Mesendoderm (in vitro differentiated cells): ENCODE measurements at regions not wholly inside any gene's neighbourhood (a gene's known extent, or its start where the extent isn't known, plus 50 kb on each side); places are given as distances from the start of the nearest gene placed in this dataset.

Source experiments
- DNase-seq: peaks from one replicate; pipeline ENCODE4 v3.0.0; 2013
- H2AK5ac ChIP-seq: 2 replicates; pipeline ENCODE4 v1.6.1; 2013; ENCODE audit warnings: low read length, inconsistent platforms
- H2BK120ac ChIP-seq: 2 replicates; pipeline ENCODE4 v1.6.1; 2013; ENCODE audit warnings: low read depth, mild to moderate bottlenecking, low read length, moderate library complexity, mixed read lengths
- H2BK15ac ChIP-seq: replicated peaks from 2 replicates; pipeline ENCODE4 v1.6.1; 2013; ENCODE audit warnings: low read depth, mild to moderate bottlenecking, moderate library complexity
- H2BK5ac ChIP-seq: 2 replicates; pipeline ENCODE4 v1.6.1; 2013; ENCODE audit warnings: low read length, inconsistent platforms
- H3K18ac ChIP-seq: 2 replicates; pipeline ENCODE4 v1.6.1; 2013; ENCODE audit warnings: mild to moderate bottlenecking, low read length, mixed read lengths
- H3K23ac ChIP-seq: one replicate; pipeline ENCODE4 v1.6.1; 2013; ENCODE audit warnings: low read length
- H3K27ac ChIP-seq: 2 replicates; pipeline ENCODE4 v1.5.1; 2013; ENCODE audit warnings: low read depth, mild to moderate bottlenecking, inconsistent platforms, low read length, moderate library complexity
- H3K27me3 ChIP-seq: 2 replicates; pipeline ENCODE4 v1.6.1; 2013; ENCODE audit warnings: low read length, control low read depth, mild to moderate bottlenecking, inconsistent platforms; ENCODE audit not compliant: insufficient read depth, poor library complexity
- H3K36me3 ChIP-seq: 2 replicates; pipeline ENCODE4 v1.6.1; 2013; ENCODE audit warnings: low read length, inconsistent platforms; ENCODE audit not compliant: control insufficient read depth, insufficient read depth
- H3K4ac ChIP-seq: one replicate; pipeline ENCODE4 v1.6.1; 2013; ENCODE audit warnings: low read depth, mild to moderate bottlenecking, low read length, moderate library complexity
- H3K4me1 ChIP-seq: 2 replicates; pipeline ENCODE4 v1.6.1; 2013; ENCODE audit warnings: low read depth, low read length, inconsistent platforms; ENCODE audit not compliant: control insufficient read depth
- H3K4me2 ChIP-seq: 2 replicates; pipeline ENCODE4 v1.6.1; 2013; ENCODE audit warnings: low read length
- H3K4me3 ChIP-seq: 2 replicates; pipeline ENCODE4 v1.5.1; 2013; ENCODE audit warnings: mild to moderate bottlenecking, low read length
- H3K56ac ChIP-seq: one replicate; pipeline ENCODE4 v1.6.1; 2013; ENCODE audit warnings: low read length
- H3K79me1 ChIP-seq: 2 replicates; pipeline ENCODE4 v1.6.1; 2013; ENCODE audit warnings: low read length, inconsistent platforms
- H3K79me2 ChIP-seq: 2 replicates; pipeline ENCODE4 v1.6.1; 2013; ENCODE audit warnings: mild to moderate bottlenecking, low read length; ENCODE audit not compliant: control insufficient read depth, insufficient read depth
- H3K9ac ChIP-seq: 2 replicates; pipeline ENCODE4 v1.6.1; 2013; ENCODE audit warnings: low read length, inconsistent platforms
- H4K5ac ChIP-seq: one replicate; pipeline ENCODE4 v1.6.1; 2013; ENCODE audit warnings: low read length
- H4K8ac ChIP-seq: one replicate; pipeline ENCODE4 v1.6.1; 2013; ENCODE audit warnings: low read depth, mild to moderate bottlenecking, control low read depth, low read length, moderate library complexity
- WGBS: extraction: QIAGEN DNeasy Blood & Tissue Kit; methylation state at CpG from one replicate; pipeline ENCODE4 v1.1.7; 2013; ENCODE audit warnings: low lambda C conversion rate, missing lambda C conversion rate; ENCODE audit not compliant: insufficient coverage; ENCODE audit errors: extremely low coverage; 5-methylcytosine and 5-hydroxymethylcytosine counted together

DNA sequence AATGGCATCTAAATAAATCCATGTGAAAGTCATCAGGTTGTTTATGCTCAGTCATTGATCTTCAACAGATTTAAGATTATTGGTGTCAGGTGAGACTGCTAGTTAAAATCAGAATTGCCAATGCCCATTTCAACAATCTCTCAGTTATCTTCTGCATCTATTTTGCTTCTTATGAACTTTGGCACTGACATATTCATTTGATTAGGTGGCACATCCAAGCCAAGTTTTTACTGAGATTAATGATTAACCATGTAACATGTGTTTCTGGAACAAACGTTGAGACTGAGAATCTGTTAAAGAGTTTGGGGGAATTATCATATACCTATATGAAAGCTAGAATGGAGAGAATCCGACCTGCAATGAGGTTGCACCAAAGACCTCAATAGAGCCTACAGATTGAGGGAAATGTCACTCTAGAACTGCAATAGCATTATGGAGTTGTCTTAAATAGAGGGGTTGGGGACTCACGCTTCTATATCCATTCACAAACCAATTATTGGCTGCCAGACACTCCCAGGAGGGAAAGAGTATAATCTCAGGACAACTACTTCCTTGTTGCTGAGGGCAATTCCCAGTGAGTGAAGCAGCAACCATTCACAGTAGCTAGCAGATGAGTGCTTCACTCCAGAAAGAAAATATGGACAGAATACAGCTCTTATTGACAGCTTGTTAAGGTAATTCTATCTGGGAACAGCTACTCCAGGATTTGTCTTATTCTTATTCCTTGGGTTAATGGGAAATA is 891.3 kb downstream of the SQOR start:
- Histone ChIP-seq H3K4me3 (no peak overlapping the region), H3K4me2 (no peak overlapping the region), H3K18ac (no peak overlapping the region), H3K56ac (no peak overlapping the region), H3K9ac (no peak overlapping the region), H3K79me1 (no peaks in the 10 kb centered on the region), H3K36me3 (no peaks in the 10 kb centered on the region), H3K23ac (no peak overlapping the region), H4K8ac (no peak overlapping the region), H2AK5ac (no peak overlapping the region), H2BK5ac (no peak overlapping the region), H3K79me2 (no peaks in the 10 kb centered on the region), H3K27ac (no peak overlapping the region), H2BK15ac (no peak overlapping the region), H3K27me3 (no peaks in the 10 kb centered on the region), H2BK120ac (no peak overlapping the region), H3K4ac (no peak overlapping the region), H3K4me1 (no peaks in the 10 kb centered on the region), H4K5ac (no peak overlapping the region)
- no peak for DNase-seq
- WGBS = no CpG with 5 or more reads among the region's 3 CpGs

DNA sequence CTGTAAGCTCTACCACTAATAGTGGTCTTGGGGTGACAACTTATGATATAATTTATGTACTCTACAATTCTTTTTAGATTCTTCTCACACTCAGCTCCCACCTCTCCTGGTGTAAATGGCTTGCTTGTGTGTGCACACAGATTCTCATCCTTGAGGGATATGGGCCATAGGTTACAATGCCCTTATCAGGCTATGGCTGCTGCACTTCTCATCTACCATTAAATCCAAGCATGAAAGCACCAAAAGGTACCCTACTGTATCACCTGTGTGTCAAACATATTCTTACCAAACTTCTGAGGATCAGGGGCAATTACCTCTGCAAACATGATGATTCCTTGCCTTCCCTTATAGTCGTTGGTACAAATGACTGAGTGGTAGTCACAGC is 891.9 kb downstream of the SQOR start:
- Histone ChIP-seq H3K4me1 (no peaks in the 10 kb centered on the region), H3K9ac (no peak overlapping the region), H2BK5ac (no peak overlapping the region), H3K27ac (no peak overlapping the region), H2BK120ac (no peak overlapping the region), H3K79me1 (no peaks in the 10 kb centered on the region), H3K36me3 (no peaks in the 10 kb centered on the region), H3K4me2 (no peak overlapping the region), H3K79me2 (no peaks in the 10 kb centered on the region), H3K4me3 (no peak overlapping the region), H2AK5ac (no peak overlapping the region), H4K5ac (no peak overlapping the region), H3K4ac (no peak overlapping the region), H3K56ac (no peak overlapping the region), H2BK15ac (no peak overlapping the region), H4K8ac (no peak overlapping the region), H3K27me3 (no peaks in the 10 kb centered on the region), H3K23ac (no peak overlapping the region), H3K18ac (no peak overlapping the region)
- no peak for DNase-seq
- WGBS = no CpG with 5 or more reads among the region's 1 CpG

- no peaks in the 10 kb centered on the region for H3K36me3 ChIP-seq
- H3K4me1 ChIP-seq = no peaks in the 10 kb centered on the region
- DNase-seq = no peak
- no peak overlapping the region for H2BK5ac ChIP-seq
- no peak overlapping the region for H3K56ac ChIP-seq
- H3K79me1 ChIP-seq = no peaks in the 10 kb centered on the region
- H3K79me2 ChIP-seq = no peaks in the 10 kb centered on the region
- H3K27ac ChIP-seq = no peak overlapping the region
- no peak overlapping the region for H3K4me3 ChIP-seq
- no peaks in the 10 kb centered on the region for H3K27me3 ChIP-seq
- no peak overlapping the region for H2AK5ac ChIP-seq
- no peak overlapping the region for H3K18ac ChIP-seq
- no peak overlapping the region for H4K5ac ChIP-seq
- H2BK15ac ChIP-seq = no peak overlapping the region
- no CpG with 5 or more reads among the region's 1 CpG for WGBS
- no peak overlapping the region for H3K23ac ChIP-seq
- no peak overlapping the region for H3K4me2 ChIP-seq
- no peak overlapping the region for H3K9ac ChIP-seq
- no peak overlapping the region for H2BK120ac ChIP-seq
- H3K4ac ChIP-seq = no peak overlapping the region
- H4K8ac ChIP-seq = no peak overlapping the region
Measured at GRCh38 chr15:46543626-46544025, 908.8 kb downstream of the SQOR start.

DNA sequence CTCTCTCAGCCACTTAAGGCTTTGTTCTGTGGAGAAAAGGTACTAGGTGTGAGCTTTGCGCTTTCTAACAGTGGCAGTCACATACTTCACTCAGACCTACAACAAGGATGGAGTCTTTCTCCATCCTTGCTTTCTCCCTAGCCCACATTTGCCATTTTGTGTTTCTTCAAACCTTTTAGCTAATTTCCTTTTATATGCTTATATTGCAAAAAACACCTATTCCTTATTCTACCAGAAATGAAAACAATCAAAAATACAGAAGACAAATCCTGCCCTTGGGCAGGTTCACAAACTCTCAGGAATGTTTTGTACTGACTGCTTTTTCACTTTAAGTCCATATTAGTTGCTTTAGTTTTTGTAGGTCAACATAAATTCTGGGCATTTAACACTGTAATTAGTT is 914.2 kb downstream of the SQOR start:
- no peaks in the 10 kb centered on the region for H3K79me1 ChIP-seq
- no peaks in the 10 kb centered on the region for H3K4me1 ChIP-seq
- H4K5ac ChIP-seq = no peak overlapping the region
- H4K8ac ChIP-seq = no peak overlapping the region
- H3K4ac ChIP-seq = no peak overlapping the region
- no peak overlapping the region for H3K56ac ChIP-seq
- no CpG with 5 or more reads among the region's 1 CpG for WGBS
- no peak overlapping the region for H3K27ac ChIP-seq
- H3K79me2 ChIP-seq = no peaks in the 10 kb centered on the region
- H3K18ac ChIP-seq = no peak overlapping the region
- H2AK5ac ChIP-seq = no peak overlapping the region
- H3K36me3 ChIP-seq = no peaks in the 10 kb centered on the region
- no peak for DNase-seq
- no peak overlapping the region for H3K4me2 ChIP-seq
- no peaks in the 10 kb centered on the region for H3K27me3 ChIP-seq
- H3K4me3 ChIP-seq = no peak overlapping the region
- no peak overlapping the region for H2BK120ac ChIP-seq
- no peak overlapping the region for H2BK5ac ChIP-seq
- no peak overlapping the region for H3K9ac ChIP-seq
- no peak overlapping the region for H2BK15ac ChIP-seq
- no peak overlapping the region for H3K23ac ChIP-seq

DNA sequence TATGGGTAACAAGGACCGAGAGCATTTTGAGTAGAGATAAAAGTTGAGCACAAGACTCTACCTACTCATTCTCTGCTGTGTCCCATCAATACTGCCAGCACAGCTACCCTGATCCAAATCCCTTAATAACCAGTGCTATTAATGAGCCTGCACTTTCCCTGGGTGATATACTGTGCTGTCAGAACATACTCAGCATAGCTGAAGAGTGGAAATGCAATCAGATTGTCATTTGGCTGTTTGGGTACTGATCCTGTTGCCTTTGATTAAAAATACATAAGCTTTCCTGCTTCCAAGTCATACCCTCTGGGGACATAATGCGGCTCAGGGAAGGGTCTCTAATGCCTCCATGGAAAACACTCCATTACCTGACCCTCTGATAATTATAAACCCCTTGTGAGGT is 917.5 kb downstream of the SQOR start:
- WGBS = no CpG with 5 or more reads among the region's 2 CpGs
- H3K18ac ChIP-seq = no peak overlapping the region
- no peak overlapping the region for H3K23ac ChIP-seq
- no peak overlapping the region for H2BK120ac ChIP-seq
- no peak overlapping the region for H2BK5ac ChIP-seq
- no peaks in the 10 kb centered on the region for H3K79me1 ChIP-seq
- no peak overlapping the region for H2AK5ac ChIP-seq
- no peak overlapping the region for H3K9ac ChIP-seq
- no peak overlapping the region for H3K4me2 ChIP-seq
- no peak overlapping the region for H4K8ac ChIP-seq
- H3K27ac ChIP-seq = no peak overlapping the region
- H3K4me1 ChIP-seq = no peaks in the 10 kb centered on the region
- H3K4me3 ChIP-seq = no peak overlapping the region
- DNase-seq = no peak
- no peaks in the 10 kb centered on the region for H3K36me3 ChIP-seq
- H3K27me3 ChIP-seq = no peaks in the 10 kb centered on the region
- H3K56ac ChIP-seq = no peak overlapping the region
- no peak overlapping the region for H4K5ac ChIP-seq
- H3K4ac ChIP-seq = no peak overlapping the region
- H3K79me2 ChIP-seq = no peaks in the 10 kb centered on the region
- no peak overlapping the region for H2BK15ac ChIP-seq

DNA sequence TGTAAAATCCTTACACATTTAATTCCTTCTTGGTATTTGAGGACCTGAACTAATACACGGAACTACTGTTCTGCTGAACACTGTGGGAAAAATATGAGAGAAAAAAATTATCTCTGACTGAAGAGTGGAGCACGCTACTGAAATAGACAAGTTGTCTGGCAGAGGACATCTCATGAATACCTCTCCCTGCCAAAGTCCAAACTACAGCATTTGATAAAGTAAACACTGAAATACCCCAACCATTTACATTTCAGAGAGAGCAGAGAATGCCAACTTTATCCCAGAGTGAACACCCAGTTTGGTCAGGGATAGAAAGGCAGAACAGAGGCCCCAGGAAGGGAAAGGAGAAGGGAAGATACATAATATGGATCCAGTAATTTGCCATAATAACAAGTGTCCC is 920.7 kb downstream of the SQOR start:
- no peaks in the 10 kb centered on the region for H3K79me1 ChIP-seq
- H3K4me1 ChIP-seq = no peaks in the 10 kb centered on the region
- no CpG with 5 or more reads among the region's 2 CpGs for WGBS
- no peaks in the 10 kb centered on the region for H3K27me3 ChIP-seq
- no peak overlapping the region for H3K4me2 ChIP-seq
- H3K79me2 ChIP-seq = no peaks in the 10 kb centered on the region
- H3K36me3 ChIP-seq = no peaks in the 10 kb centered on the region
- H3K18ac ChIP-seq = no peak overlapping the region
- H2BK15ac ChIP-seq = no peak overlapping the region
- H2BK5ac ChIP-seq = no peak overlapping the region
- no peak overlapping the region for H4K5ac ChIP-seq
- no peak for DNase-seq
- H4K8ac ChIP-seq = no peak overlapping the region
- H3K4me3 ChIP-seq = no peak overlapping the region
- no peak overlapping the region for H3K56ac ChIP-seq
- H3K27ac ChIP-seq = no peak overlapping the region
- H3K9ac ChIP-seq = no peak overlapping the region
- H3K4ac ChIP-seq = no peak overlapping the region
- no peak overlapping the region for H3K23ac ChIP-seq
- no peak overlapping the region for H2AK5ac ChIP-seq
- H2BK120ac ChIP-seq = no peak overlapping the region
